NCI-H2081 (cell line): ENCODE measurements at regions not wholly inside any gene's neighbourhood (a gene's known extent, or its start where the extent isn't known, plus 50 kb on each side); places are given as distances from the start of the nearest gene placed in this dataset.

Experiments used
- DNase-seq, 2 experiments: peaks; one replicate each; lab custom pipeline; 2025; lab: John Stamatoyannopoulos, UW

- DNase-seq, result no peak
These were observed 335.8 kb downstream of the EPHA7 start for GRCh38 chr6:93083337-93084230.

- no peak for DNase-seq
These were observed 337.5 kb downstream of the EPHA7 start for GRCh38 chr6:93081901-93082300.

GRCh38 chr6:93079061-93079460 lies 340.3 kb downstream of the EPHA7 start:
- DNase-seq, result no peak

- DNase-seq, result no peak
These were observed 345.5 kb downstream of the EPHA7 start for GRCh38 chr6:93073811-93074210.

- DNase-seq, result no peak
These were observed 349.5 kb downstream of the EPHA7 start for GRCh38 chr6:93069856-93070255.

- no peak for DNase-seq
These were observed 359.4 kb downstream of the EPHA7 start for GRCh38 chr6:93059911-93060310.

GRCh38 chr6:93057584-93057983 lies 361.8 kb downstream of the EPHA7 start:
- DNase-seq, result no peak

- DNase-seq, result no peak
These were observed 371.0 kb downstream of the EPHA7 start for GRCh38 chr6:93048381-93048780.

GRCh38 chr6:93047033-93047432 lies 372.3 kb downstream of the EPHA7 start:
- DNase-seq, result no peak

- DNase-seq, result no peak
These were observed 374.2 kb downstream of the EPHA7 start for GRCh38 chr6:93045156-93045555.

- DNase-seq, result no peak
These were observed 379.0 kb downstream of the EPHA7 start for GRCh38 chr6:93040375-93040774.

- peak; percentile 38 to 52 for DNase-seq
These were observed 382.5 kb downstream of the EPHA7 start for GRCh38 chr6:93036835-93037234.

- no peak for DNase-seq
These were observed 383.6 kb downstream of the EPHA7 start for GRCh38 chr6:93035756-93036155.

GRCh38 chr6:93021235-93021915 lies 398.0 kb downstream of the EPHA7 start:
- no peak for DNase-seq

GRCh38 chr6:93017626-93018025 lies 401.7 kb downstream of the EPHA7 start:
- DNase-seq, result no peak

GRCh38 chr6:93017213-93017612 lies 402.1 kb downstream of the EPHA7 start:
- no peak for DNase-seq

- no peak for DNase-seq
These were observed 406.3 kb downstream of the EPHA7 start for GRCh38 chr6:93013054-93013453.

GRCh38 chr6:93008375-93008774 lies 411.0 kb downstream of the EPHA7 start:
- peak in 1 of 2 experiments; percentile 20 for DNase-seq

GRCh38 chr6:92989656-92990055 lies 429.7 kb downstream of the EPHA7 start:
- DNase-seq, result no peak

- no peak for DNase-seq
These were observed 440.1 kb downstream of the EPHA7 start for GRCh38 chr6:92979281-92979680.

GRCh38 chr6:92977018-92977417 lies 442.3 kb downstream of the EPHA7 start:
- no peak for DNase-seq

- peak in 1 of 2 experiments; percentile 13 for DNase-seq
These were observed 452.0 kb downstream of the EPHA7 start for GRCh38 chr6:92967362-92967761.

GRCh38 chr6:92962846-92963245 lies 456.5 kb downstream of the EPHA7 start:
- DNase-seq, result no peak
